ENCODE measurements at regions not wholly inside any gene's neighbourhood (a gene's known extent, or its start where the extent isn't known, plus 50 kb on each side); places are given as distances from the start of the nearest gene placed in this dataset.

DNA sequence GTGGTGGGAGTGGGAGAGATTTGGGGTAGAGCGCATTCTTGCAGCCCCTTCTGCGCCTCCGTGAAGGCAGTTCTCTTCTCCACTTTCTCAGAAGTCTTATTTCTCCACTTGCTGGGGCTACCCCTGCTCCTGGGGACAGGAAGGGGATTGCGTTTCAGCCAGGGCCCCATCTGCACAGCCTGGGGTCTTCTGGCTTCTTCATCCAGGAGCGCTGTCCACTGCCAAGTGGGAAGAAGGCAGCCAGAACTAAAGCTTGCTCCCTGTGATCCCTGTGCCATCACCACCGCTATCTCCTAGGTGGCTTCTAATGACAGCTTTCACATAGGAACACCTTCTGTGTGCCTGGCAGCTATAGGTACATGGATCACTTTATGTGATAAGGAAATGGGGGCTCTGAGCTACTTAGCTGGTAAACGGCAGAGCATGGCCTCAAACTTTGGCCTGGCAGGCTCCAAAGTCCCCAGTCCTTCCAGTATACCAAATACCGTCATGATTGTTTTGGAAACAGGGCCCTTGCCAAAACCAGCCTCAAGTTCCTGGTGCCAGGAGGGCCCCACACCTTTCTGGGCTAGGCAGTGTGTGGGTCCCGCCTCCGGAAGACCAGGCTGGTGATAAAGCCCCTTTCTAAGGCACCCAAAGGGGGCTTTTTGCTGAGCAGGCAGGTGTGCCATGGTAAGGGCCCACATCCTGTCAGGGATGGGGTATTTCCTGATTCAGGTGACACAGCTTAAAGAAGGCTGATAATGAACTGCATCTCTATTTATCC, 60.4 kb upstream of the PAX6 start:
- Mint-ChIP-seq H3K9me3 (no peaks in the 10 kb centered on the region), H3K36me3 (ENCODE audit: low read depth) (no peaks in the 10 kb centered on the region), H3K27me3 (ENCODE audit: low read depth) (peaks cover 4% of the 10 kb centered on the region), H3K4me3 (peak overlapping the region; percentile 5), H3K4me1 (peaks cover 31% of the 10 kb centered on the region), H3K27ac (ENCODE audit: unreplicated experiment) (peak overlapping the region; percentile 90)
- TF ChIP-seq, protein P1, sequence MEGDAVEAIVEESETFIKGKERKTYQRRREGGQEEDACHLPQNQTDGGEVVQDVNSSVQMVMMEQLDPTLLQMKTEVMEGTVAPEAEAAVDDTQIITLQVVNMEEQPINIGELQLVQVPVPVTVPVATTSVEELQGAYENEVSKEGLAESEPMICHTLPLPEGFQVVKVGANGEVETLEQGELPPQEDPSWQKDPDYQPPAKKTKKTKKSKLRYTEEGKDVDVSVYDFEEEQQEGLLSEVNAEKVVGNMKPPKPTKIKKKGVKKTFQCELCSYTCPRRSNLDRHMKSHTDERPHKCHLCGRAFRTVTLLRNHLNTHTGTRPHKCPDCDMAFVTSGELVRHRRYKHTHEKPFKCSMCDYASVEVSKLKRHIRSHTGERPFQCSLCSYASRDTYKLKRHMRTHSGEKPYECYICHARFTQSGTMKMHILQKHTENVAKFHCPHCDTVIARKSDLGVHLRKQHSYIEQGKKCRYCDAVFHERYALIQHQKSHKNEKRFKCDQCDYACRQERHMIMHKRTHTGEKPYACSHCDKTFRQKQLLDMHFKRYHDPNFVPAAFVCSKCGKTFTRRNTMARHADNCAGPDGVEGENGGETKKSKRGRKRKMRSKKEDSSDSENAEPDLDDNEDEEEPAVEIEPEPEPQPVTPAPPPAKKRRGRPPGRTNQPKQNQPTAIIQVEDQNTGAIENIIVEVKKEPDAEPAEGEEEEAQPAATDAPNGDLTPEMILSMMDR (conservative IDR thresholded peaks at IDR 0.05), result peak; percentile 1
- DNase-seq (ENCODE audit: low read depth, low spot score), result no peak

GRCh38 chr11:31870609-31871309, 59.6 kb upstream of the PAX6 start:
- Mint-ChIP-seq H3K36me3 (ENCODE audit: low read depth) (no peaks in the 10 kb centered on the region), H3K9me3 (no peaks in the 10 kb centered on the region), H3K4me3 (peak overlapping the region; percentile 5), H3K4me1 (peaks cover 23% of the 10 kb centered on the region), H3K27ac (ENCODE audit: unreplicated experiment) (peak overlapping the region; percentile 90), H3K27me3 (ENCODE audit: low read depth) (peaks cover 4% of the 10 kb centered on the region)
- TF ChIP-seq, protein P1 (conservative IDR thresholded peaks at IDR 0.05), result peak; percentile 82
- DNase-seq (ENCODE audit: low read depth, low spot score), result peak; percentile 81

DNA sequence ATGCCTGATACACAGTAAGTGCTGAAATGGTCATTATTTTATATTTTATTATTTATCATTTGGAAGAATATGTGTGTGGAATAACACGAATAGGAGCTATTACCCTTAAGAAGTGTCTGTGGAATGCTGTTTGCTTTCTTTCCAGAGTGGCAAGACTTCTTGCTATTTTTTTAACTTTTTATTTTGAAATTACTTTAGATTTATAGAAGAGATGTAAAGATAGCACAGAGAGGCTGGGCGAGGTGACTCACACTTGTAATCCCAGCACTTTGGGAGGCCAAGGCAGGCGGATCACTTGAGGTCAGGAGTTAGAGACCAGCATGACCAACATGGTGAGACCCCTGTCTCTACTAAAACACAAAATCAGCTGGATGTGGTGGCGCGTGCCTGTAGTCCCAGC, 58.9 kb upstream of the PAX6 start:
- peaks cover 8% of the 10 kb centered on the region for H3K27me3 Mint-ChIP-seq (ENCODE audit: low read depth)
- H3K4me1 Mint-ChIP-seq, result peaks cover 18% of the 10 kb centered on the region
- H3K36me3 Mint-ChIP-seq (ENCODE audit: low read depth), result no peaks in the 10 kb centered on the region
- no peak overlapping the region for H3K4me3 Mint-ChIP-seq
- DNase-seq (ENCODE audit: low read depth, low spot score), result no peak
- TF ChIP-seq, protein P1 (conservative IDR thresholded peaks at IDR 0.05), result no peak
- no peaks in the 10 kb centered on the region for H3K9me3 Mint-ChIP-seq
- no peak overlapping the region for H3K27ac Mint-ChIP-seq (ENCODE audit: unreplicated experiment)

GRCh38 chr11:31865606-31866300, 54.6 kb upstream of the PAX6 start:
- TF ChIP-seq, protein P1 (conservative IDR thresholded peaks at IDR 0.05), result no peak
- Mint-ChIP-seq H3K27ac (ENCODE audit: unreplicated experiment) (no peak overlapping the region), H3K4me1 (peaks cover 14% of the 10 kb centered on the region), H3K27me3 (ENCODE audit: low read depth) (peaks cover 6% of the 10 kb centered on the region), H3K9me3 (peaks cover 6% of the 10 kb centered on the region), H3K36me3 (ENCODE audit: low read depth) (no peaks in the 10 kb centered on the region), H3K4me3 (no peak overlapping the region)
- no peak for DNase-seq (ENCODE audit: low read depth, low spot score)

DNA sequence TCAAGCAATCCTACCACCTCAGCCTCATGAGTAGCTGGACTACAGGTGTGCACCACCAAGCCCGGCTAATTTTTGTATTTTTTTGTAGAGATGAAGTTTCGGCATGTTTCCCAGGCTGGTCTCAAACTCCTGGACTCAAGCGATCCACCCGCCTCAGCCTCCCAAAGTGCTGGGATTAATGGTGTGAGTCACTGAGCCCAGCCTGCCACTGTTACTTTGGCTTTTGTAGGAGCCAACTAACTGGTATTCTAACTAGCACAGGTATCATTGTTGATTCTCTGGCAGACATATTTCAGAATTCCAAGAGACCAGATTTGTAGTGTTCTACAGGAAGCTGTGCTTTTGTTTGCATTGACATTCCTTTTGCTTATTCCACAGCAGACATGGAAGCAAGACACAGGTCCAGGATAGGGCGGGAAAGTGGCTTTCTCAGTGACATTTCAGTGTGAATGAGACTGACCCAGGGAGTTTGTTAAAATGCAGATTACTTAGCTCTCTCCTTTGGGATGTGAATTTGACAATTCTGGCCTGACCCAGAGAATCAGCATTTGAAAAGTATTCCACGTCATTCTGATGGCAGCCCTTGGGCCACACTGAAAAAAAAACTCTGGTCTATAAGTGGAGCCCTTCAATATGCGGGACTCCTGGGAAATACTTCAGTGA, 52.2 kb upstream of the PAX6 start:
- DNase-seq (ENCODE audit: low read depth, low spot score), result no peak
- Mint-ChIP-seq H3K36me3 (ENCODE audit: low read depth) (no peaks in the 10 kb centered on the region), H3K4me3 (no peak overlapping the region), H3K27me3 (ENCODE audit: low read depth) (peaks cover 4% of the 10 kb centered on the region), H3K4me1 (peaks cover 12% of the 10 kb centered on the region), H3K9me3 (peaks cover 6% of the 10 kb centered on the region), H3K27ac (ENCODE audit: unreplicated experiment) (no peak overlapping the region)
- TF ChIP-seq, protein P1 (conservative IDR thresholded peaks at IDR 0.05), result no peak

Measured in neural crest cell (in vitro differentiated cells).